Neural cell (in vitro differentiated cells): ENCODE measurements at regions not wholly inside any gene's neighbourhood (a gene's known extent, or its start where the extent isn't known, plus 50 kb on each side); places are given as distances from the start of the nearest gene placed in this dataset.

Experiments used
- H2AFZ ChIP-seq: fragments of 200-600, 300-800 bp; sonication (generic), shearing (Covaris generic); 2 replicates; pipeline ENCODE4 v1.6.0; 2014; ENCODE audit warnings: low read depth, mild to moderate bottlenecking, antibody characterized with exemption, low read length, moderate library complexity
- H3F3A ChIP-seq: fragments of 200-600 bp; shearing (Covaris generic); 2 replicates; pipeline ENCODE4 v1.6.1; 2016; ENCODE audit warnings: mild to moderate bottlenecking, moderate library complexity, mixed read lengths, antibody characterized with exemption, low read length; ENCODE audit not compliant: insufficient read depth, poor library complexity, severe bottlenecking
- H3K27ac ChIP-seq: fragments of 200-600, 300-800 bp; sonication (generic), shearing (Covaris generic); 2 replicates; pipeline ENCODE4 v1.5.1; 2014; ENCODE audit warnings: mild to moderate bottlenecking, low read length, moderate library complexity
- H3K27me3 ChIP-seq: fragments of 300-800, 200-600 bp; sonication (generic), shearing (Covaris generic); 2 replicates; pipeline ENCODE4 v1.6.0; 2014; ENCODE audit warnings: mild to moderate bottlenecking, low read depth, low read length, moderate library complexity; ENCODE audit not compliant: insufficient read depth
- H3K36me3 ChIP-seq: fragments of 300-800, 200-600 bp; sonication (generic), shearing (Covaris generic); 2 replicates; pipeline ENCODE4 v1.5.1; 2014; ENCODE audit warnings: mild to moderate bottlenecking, antibody characterized with exemption, low read length, moderate library complexity; ENCODE audit not compliant: insufficient read depth
- H3K4me2 ChIP-seq: fragments of 300-800, 200-600 bp; sonication (generic), shearing (Covaris generic); 2 replicates; pipeline ENCODE4 v1.6.0; 2014; ENCODE audit warnings: mild to moderate bottlenecking, low read length
- H3K4me3 ChIP-seq: fragments of 300-800, 200-600 bp; sonication (generic), shearing (Covaris generic); 2 replicates; pipeline ENCODE4 v1.5.1; 2014; ENCODE audit warnings: mild to moderate bottlenecking, low read length, moderate library complexity
- H3K79me2 ChIP-seq: fragments of 200-600 bp; shearing (Covaris generic); replicated peaks from 2 replicates; pipeline ENCODE4 v1.6.0; 2014; ENCODE audit warnings: mild to moderate bottlenecking, low read length, moderate library complexity; ENCODE audit not compliant: insufficient read depth
- H3K9ac ChIP-seq: fragments of 300-800, 200-600 bp; sonication (generic), shearing (Covaris generic); 2 replicates; pipeline ENCODE4 v1.6.1; 2016; ENCODE audit warnings: mild to moderate bottlenecking, low read length, mixed read lengths
- H3K9me2 ChIP-seq: fragments of 200-600 bp; shearing (Covaris generic); 2 replicates; pipeline ENCODE4 v1.6.1; 2016; ENCODE audit warnings: mild to moderate bottlenecking, low read length, mixed read lengths; ENCODE audit not compliant: insufficient read depth
- H3K9me3 ChIP-seq: fragments of 200-600, 300-800 bp; sonication (generic), shearing (Covaris generic); 2 replicates; pipeline ENCODE4 v1.6.1; 2016; ENCODE audit warnings: mild to moderate bottlenecking, mixed run types, low read length, moderate library complexity, mixed read lengths
- H4K20me1 ChIP-seq: fragments of 200-600 bp; shearing (Covaris generic); 2 replicates; pipeline ENCODE4 v1.6.1; 2016; ENCODE audit warnings: mild to moderate bottlenecking, mixed run types; ENCODE audit not compliant: insufficient read depth
- CTCF ChIP-seq: fragments of 450-650 bp; IDR thresholded peaks from 2 replicates; pipeline ENCODE4 v1.5.1; 2014; ENCODE audit warnings: antibody characterized with exemption, mild to moderate bottlenecking, moderate library complexity; ENCODE audit not compliant: poor library complexity, severe bottlenecking
- EP300 ChIP-seq: fragments of 450-650 bp; conservative IDR thresholded peaks from 2 replicates; pipeline ENCODE4 v1.6.1; 2014; ENCODE audit warnings: antibody characterized with exemption, mild to moderate bottlenecking, moderate library complexity; ENCODE audit not compliant: poor library complexity, severe bottlenecking
- EZH2 ChIP-seq: fragments of 200-600, 300-800 bp; shearing (Covaris generic), sonication (generic); IDR thresholded peaks from 2 replicates; pipeline ENCODE4 v1.6.1; 2014; ENCODE audit warnings: antibody characterized with exemption, low read length, borderline replicate concordance, mild to moderate bottlenecking; ENCODE audit not compliant: insufficient read depth, poor library complexity, severe bottlenecking
- MXI1 ChIP-seq: fragments of 450-650 bp; conservative IDR thresholded peaks from 2 replicates; pipeline ENCODE4 v1.6.1; 2014; ENCODE audit warnings: antibody characterized with exemption, mild to moderate bottlenecking; ENCODE audit not compliant: poor library complexity, severe bottlenecking
- POLR2AphosphoS5 ChIP-seq: IDR thresholded peaks from 2 replicates; pipeline ENCODE4 v1.6.1; 2012
- RAD21 ChIP-seq: fragments of 450-650 bp; conservative IDR thresholded peaks from 2 replicates; pipeline ENCODE4 v1.6.1; 2014; ENCODE audit warnings: antibody characterized with exemption, mild to moderate bottlenecking, moderate library complexity
- REST ChIP-seq: IDR thresholded peaks from 2 replicates; pipeline ENCODE4 v1.6.1; 2012; ENCODE audit warnings: borderline replicate concordance
- SMC3 ChIP-seq: fragments of 450-650 bp; conservative IDR thresholded peaks from 2 replicates; pipeline ENCODE4 v1.6.1; 2014; ENCODE audit warnings: antibody characterized with exemption, mild to moderate bottlenecking, moderate library complexity; ENCODE audit not compliant: poor library complexity
- TAF1 ChIP-seq: IDR thresholded peaks from 2 replicates; pipeline ENCODE4 v1.6.1; 2012; ENCODE audit warnings: low read depth

DNA sequence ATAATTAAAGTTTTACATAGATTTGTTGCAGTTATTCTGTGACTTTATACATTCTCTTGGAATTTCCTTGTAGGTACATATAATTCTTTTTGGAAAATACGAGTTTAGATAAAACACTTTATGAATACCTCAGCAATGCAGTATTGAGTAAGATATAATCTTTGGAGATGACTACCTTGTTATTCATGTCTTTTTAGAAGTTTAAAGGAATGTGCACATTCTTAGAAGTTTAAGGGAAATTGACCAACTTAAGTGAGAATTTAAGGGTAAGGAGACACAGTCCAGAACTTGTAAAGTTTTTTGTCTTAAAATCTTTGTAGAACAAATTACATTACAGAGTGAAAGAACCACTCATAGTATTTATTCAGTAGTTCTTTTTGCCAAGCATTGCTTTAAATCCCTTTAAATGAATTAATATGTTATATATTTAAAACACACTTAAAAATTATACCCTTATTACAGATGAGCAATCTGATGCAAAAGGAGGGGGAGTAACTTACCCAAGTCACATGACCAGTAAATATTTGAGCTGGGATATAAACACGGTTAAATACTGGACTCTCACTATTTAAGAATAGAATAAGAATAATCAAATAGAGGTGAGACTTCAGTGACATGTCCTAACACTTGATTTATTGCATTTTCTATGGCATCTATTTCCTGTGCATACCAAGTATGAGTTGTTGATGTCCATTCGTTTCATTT lies 139.5 kb upstream of the FERD3L start:
- H3K4me2 ChIP-seq, result no peak overlapping the region
- no peaks in the 10 kb centered on the region for H4K20me1 ChIP-seq
- H3F3A ChIP-seq, result no peaks in the 10 kb centered on the region
- no peaks in the 10 kb centered on the region for H3K79me2 ChIP-seq
- H3K36me3 ChIP-seq, result no peaks in the 10 kb centered on the region
- H3K27me3 ChIP-seq, result no peaks in the 10 kb centered on the region
- H3K9me2 ChIP-seq, result no peaks in the 10 kb centered on the region
- H3K27ac ChIP-seq, result no peak overlapping the region
- TF ChIP-seq MXI1 (no peak), POLR2AphosphoS5 (no peak), EZH2 (no peak), TAF1 (no peak), EP300 (no peak), SMC3 (no peak), REST (no peak), RAD21 (no peak), CTCF (no peak)
- H3K9ac ChIP-seq, result no peak overlapping the region
- H2AFZ ChIP-seq, result no peak overlapping the region
- no peaks in the 10 kb centered on the region for H3K9me3 ChIP-seq
- no peak overlapping the region for H3K4me3 ChIP-seq

DNA sequence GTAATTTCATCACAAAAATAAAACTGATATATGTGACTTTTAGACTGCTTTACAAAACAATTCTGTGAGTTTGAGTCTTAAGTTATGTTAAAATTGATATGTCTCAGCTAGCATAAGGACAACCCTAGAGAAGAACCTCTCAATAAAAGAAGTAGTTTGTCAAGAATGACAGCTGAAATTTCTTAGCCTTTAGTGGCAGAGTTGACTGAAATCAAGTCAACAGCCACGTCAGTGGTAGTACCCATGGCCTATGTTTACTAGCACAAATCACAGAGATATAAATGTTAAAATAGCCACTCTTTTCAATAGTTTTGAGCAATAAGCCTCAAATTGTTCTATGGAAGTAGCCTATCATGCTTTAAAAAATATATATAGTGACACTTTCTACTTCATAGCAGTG lies 138.9 kb upstream of the FERD3L start:
- H3K79me2 ChIP-seq, result no peaks in the 10 kb centered on the region
- H2AFZ ChIP-seq, result no peak overlapping the region
- no peak overlapping the region for H3K4me2 ChIP-seq
- H3K4me3 ChIP-seq, result no peak overlapping the region
- H3K9me2 ChIP-seq, result no peaks in the 10 kb centered on the region
- H3K36me3 ChIP-seq, result no peaks in the 10 kb centered on the region
- no peak overlapping the region for H3K27ac ChIP-seq
- H3K27me3 ChIP-seq, result no peaks in the 10 kb centered on the region
- no peaks in the 10 kb centered on the region for H3F3A ChIP-seq
- no peaks in the 10 kb centered on the region for H4K20me1 ChIP-seq
- TF ChIP-seq POLR2AphosphoS5 (no peak), EP300 (no peak), EZH2 (no peak), REST (no peak), RAD21 (no peak), TAF1 (no peak), MXI1 (no peak), CTCF (no peak), SMC3 (no peak)
- no peaks in the 10 kb centered on the region for H3K9me3 ChIP-seq
- H3K9ac ChIP-seq, result no peak overlapping the region
